ENCODE measurements at regions not wholly inside any gene's neighbourhood (a gene's known extent, or its start where the extent isn't known, plus 50 kb on each side); places are given as distances from the start of the nearest gene placed in this dataset.
"Not testable (repeated sequence)": the region's sequence is repeated elsewhere in the genome, so short reads cannot be mapped to it uniquely, and the experiment has no call there.

DNA sequence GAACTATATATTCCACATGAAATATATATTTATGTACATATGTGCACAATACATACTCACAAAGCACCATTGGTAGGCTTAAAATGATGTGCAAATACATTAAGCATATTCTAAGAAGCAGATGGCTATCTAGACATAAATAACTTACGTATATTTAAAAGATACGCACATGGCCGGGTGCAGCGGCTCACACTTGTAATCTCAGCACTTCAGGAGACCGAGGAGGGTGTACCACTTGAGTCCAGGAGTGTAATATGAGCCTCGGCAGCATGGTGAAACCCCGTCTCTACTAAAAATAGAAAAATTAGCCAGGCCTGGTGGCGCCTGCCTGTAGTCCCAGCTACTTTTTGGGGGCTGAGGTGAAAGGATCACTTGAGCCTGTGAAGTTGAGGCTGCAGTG lies 189.9 kb downstream of the ANKRD36 start:
- TF ChIP-seq, protein P1, sequence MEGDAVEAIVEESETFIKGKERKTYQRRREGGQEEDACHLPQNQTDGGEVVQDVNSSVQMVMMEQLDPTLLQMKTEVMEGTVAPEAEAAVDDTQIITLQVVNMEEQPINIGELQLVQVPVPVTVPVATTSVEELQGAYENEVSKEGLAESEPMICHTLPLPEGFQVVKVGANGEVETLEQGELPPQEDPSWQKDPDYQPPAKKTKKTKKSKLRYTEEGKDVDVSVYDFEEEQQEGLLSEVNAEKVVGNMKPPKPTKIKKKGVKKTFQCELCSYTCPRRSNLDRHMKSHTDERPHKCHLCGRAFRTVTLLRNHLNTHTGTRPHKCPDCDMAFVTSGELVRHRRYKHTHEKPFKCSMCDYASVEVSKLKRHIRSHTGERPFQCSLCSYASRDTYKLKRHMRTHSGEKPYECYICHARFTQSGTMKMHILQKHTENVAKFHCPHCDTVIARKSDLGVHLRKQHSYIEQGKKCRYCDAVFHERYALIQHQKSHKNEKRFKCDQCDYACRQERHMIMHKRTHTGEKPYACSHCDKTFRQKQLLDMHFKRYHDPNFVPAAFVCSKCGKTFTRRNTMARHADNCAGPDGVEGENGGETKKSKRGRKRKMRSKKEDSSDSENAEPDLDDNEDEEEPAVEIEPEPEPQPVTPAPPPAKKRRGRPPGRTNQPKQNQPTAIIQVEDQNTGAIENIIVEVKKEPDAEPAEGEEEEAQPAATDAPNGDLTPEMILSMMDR (conservative IDR thresholded peaks at IDR 0.05; ENCODE audit: low read depth, low read length): not testable (repeated sequence)
- TF ChIP-seq, protein P2, sequence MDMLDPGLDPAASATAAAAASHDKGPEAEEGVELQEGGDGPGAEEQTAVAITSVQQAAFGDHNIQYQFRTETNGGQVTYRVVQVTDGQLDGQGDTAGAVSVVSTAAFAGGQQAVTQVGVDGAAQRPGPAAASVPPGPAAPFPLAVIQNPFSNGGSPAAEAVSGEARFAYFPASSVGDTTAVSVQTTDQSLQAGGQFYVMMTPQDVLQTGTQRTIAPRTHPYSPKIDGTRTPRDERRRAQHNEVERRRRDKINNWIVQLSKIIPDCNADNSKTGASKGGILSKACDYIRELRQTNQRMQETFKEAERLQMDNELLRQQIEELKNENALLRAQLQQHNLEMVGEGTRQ (IDR thresholded peaks at IDR 0.05; ENCODE audit: low read depth, low read length): not testable (repeated sequence)
- not testable (repeated sequence) for TF ChIP-seq POLR2A (IDR thresholded peaks at IDR 0.05; ENCODE audit: low read depth, low read length); RCOR1 (IDR thresholded peaks at IDR 0.05; ENCODE audit: insufficient replicate concordance, low read length); NFE2L2 (IDR thresholded peaks at IDR 0.05; ENCODE audit: low read depth, low read length); RAD21 (IDR thresholded peaks at IDR 0.05; ENCODE audit: low read length); CEBPB (IDR thresholded peaks at IDR 0.05; ENCODE audit: low read depth, low read length); SMC3 (IDR thresholded peaks at IDR 0.05; ENCODE audit: low read depth, low read length); MXI1 (IDR thresholded peaks at IDR 0.05; ENCODE audit: borderline replicate concordance, low read depth, low read length); BHLHE40 (IDR thresholded peaks at IDR 0.05; ENCODE audit: low read depth, low read length); CHD1 (IDR thresholded peaks at IDR 0.05; ENCODE audit: low read depth, low read length); MAFK (IDR thresholded peaks at IDR 0.05; ENCODE audit: low read depth, low read length); RFX5 (IDR thresholded peaks at IDR 0.05; ENCODE audit: low read depth, low read length)
- TF ChIP-seq, protein P3, sequence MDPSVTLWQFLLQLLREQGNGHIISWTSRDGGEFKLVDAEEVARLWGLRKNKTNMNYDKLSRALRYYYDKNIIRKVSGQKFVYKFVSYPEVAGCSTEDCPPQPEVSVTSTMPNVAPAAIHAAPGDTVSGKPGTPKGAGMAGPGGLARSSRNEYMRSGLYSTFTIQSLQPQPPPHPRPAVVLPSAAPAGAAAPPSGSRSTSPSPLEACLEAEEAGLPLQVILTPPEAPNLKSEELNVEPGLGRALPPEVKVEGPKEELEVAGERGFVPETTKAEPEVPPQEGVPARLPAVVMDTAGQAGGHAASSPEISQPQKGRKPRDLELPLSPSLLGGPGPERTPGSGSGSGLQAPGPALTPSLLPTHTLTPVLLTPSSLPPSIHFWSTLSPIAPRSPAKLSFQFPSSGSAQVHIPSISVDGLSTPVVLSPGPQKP (IDR thresholded peaks at IDR 0.05; ENCODE audit: borderline replicate concordance, low read depth, low read length): not testable (repeated sequence)
